HG02943 (cell line): ENCODE measurements at regions not wholly inside any gene's neighbourhood (a gene's known extent, or its start where the extent isn't known, plus 50 kb on each side); places are given as distances from the start of the nearest gene placed in this dataset.

Experiments used
- ATAC-seq: cut with Tn5 transposase; IDR thresholded peaks from one replicate; pipeline ENCODE4 v1.9.1; 2021; ENCODE audit warnings: mild to moderate bottlenecking, low read depth, moderate library complexity; ENCODE audit not compliant: unreplicated experiment

- no peak for ATAC-seq
These were observed 509.5 kb downstream of the RPS24 start for GRCh38 chr10:78543031-78543748.

GRCh38 chr10:78543749-78544362 is 510.2 kb downstream of the RPS24 start:
- ATAC-seq, result no peak

GRCh38 chr10:78544423-78545090 is 510.9 kb downstream of the RPS24 start:
- no peak for ATAC-seq

GRCh38 chr10:78545756-78546155 is 512.1 kb downstream of the RPS24 start:
- no peak for ATAC-seq

GRCh38 chr10:78547397-78547796 is 513.7 kb downstream of the RPS24 start:
- ATAC-seq, result no peak

GRCh38 chr10:78547905-78548304 is 514.2 kb downstream of the RPS24 start:
- no peak for ATAC-seq

- no peak for ATAC-seq
These were observed 514.7 kb downstream of the RPS24 start for GRCh38 chr10:78548369-78548768.

- ATAC-seq, result no peak
These were observed 515.7 kb downstream of the RPS24 start for GRCh38 chr10:78549140-78549935.

GRCh38 chr10:78550090-78550489 is 516.4 kb downstream of the RPS24 start:
- ATAC-seq, result no peak

- no peak for ATAC-seq
These were observed 517.1 kb downstream of the RPS24 start for GRCh38 chr10:78550716-78551115.

GRCh38 chr10:78551184-78552005 is 517.4 kb upstream of the ZMIZ1 start:
- ATAC-seq, result no peak

- no peak for ATAC-seq
These were observed 516.4 kb upstream of the ZMIZ1 start for GRCh38 chr10:78552261-78552811.

- no peak for ATAC-seq
These were observed 515.0 kb upstream of the ZMIZ1 start for GRCh38 chr10:78553792-78554191.

- ATAC-seq, result no peak
These were observed 513.6 kb upstream of the ZMIZ1 start for GRCh38 chr10:78555128-78555527.

- ATAC-seq, result no peak
These were observed 511.9 kb upstream of the ZMIZ1 start for GRCh38 chr10:78556705-78557432.

GRCh38 chr10:78557433-78557925 is 511.3 kb upstream of the ZMIZ1 start:
- no peak for ATAC-seq

GRCh38 chr10:78559661-78560340 is 509.0 kb upstream of the ZMIZ1 start:
- no peak for ATAC-seq

GRCh38 chr10:78560341-78560688 is 508.5 kb upstream of the ZMIZ1 start:
- ATAC-seq, result no peak

- no peak for ATAC-seq
These were observed 505.5 kb upstream of the ZMIZ1 start for GRCh38 chr10:78563314-78563713.
